Panc1 (cell line): ENCODE measurements at regions not wholly inside any gene's neighbourhood (a gene's known extent, or its start where the extent isn't known, plus 50 kb on each side); places are given as distances from the start of the nearest gene placed in this dataset.
"Not testable (repeated sequence)": the region's sequence is repeated elsewhere in the genome, so short reads cannot be mapped to it uniquely, and the experiment has no call there.

Source experiments
- ATAC-seq: fragments of 200-7000 bp; cut with Tn5 transposase; 2 replicates; pipeline ENCODE4 v1.9.1; 2020; ENCODE audit warnings: mild to moderate bottlenecking, moderate library complexity
- BruUV-seq: library from RNA; stranded (reverse); fragments of 400-500 nt; replicated peaks from 2 replicates; lab custom pipeline; 2021; lab: Mats Ljungman, UMichigan
- CTCF ChIA-PET: fragments of 300-600 bp; sonication (Branson Sonifier 250); formaldehyde crosslinking; loops from one replicate; lab custom pipeline; 2022; ENCODE audit warnings: antibody characterized with exemption; lab: Charles Lee
- POLR2A ChIA-PET: fragments of 300-600 bp; sonication (Branson Sonifier 250); formaldehyde crosslinking; loops from one replicate; lab custom pipeline; 2022; ENCODE audit warnings: antibody characterized with exemption; lab: Charles Lee
- DNase-seq: peaks from one replicate; pipeline ENCODE4 v3.0.0-alpha.2; 2010; ENCODE audit warnings: low read depth, low spot score
- H3K27ac ChIP-seq: 2 replicates; pipeline ENCODE4 v1.5.1; 2011; ENCODE audit warnings: mild to moderate bottlenecking, low read length, inconsistent platforms
- H3K27me3 ChIP-seq: fragments of 200-500 bp; sonication (Bioruptor generic); 2 replicates; pipeline ENCODE4 v1.6.0; 2014; ENCODE audit warnings: low read length, inconsistent platforms; ENCODE audit not compliant: control insufficient read depth, insufficient read depth
- H3K36me3 ChIP-seq: fragments of 200-500 bp; sonication (Bioruptor generic); 2 replicates; pipeline ENCODE4 v1.5.1; 2014; ENCODE audit warnings: inconsistent platforms, mild to moderate bottlenecking, low read length, moderate library complexity; ENCODE audit not compliant: control insufficient read depth, insufficient read depth
- H3K4me1 ChIP-seq: 2 replicates; pipeline ENCODE4 v1.5.1; 2011; ENCODE audit warnings: inconsistent platforms, mild to moderate bottlenecking, low read length, moderate library complexity; ENCODE audit not compliant: control insufficient read depth, insufficient read depth
- H3K4me3 ChIP-seq, 2 experiments: 2 replicates each; pipeline ENCODE4 v1.5.1; 2011 to 2012; ENCODE audit warnings: low read depth in 2 of 2, low read length in 2 of 2, mild to moderate bottlenecking in 2 of 2, inconsistent platforms in 1 of 2, moderate library complexity in 1 of 2
- H3K9me3 ChIP-seq: fragments of 200-500 bp; sonication (Bioruptor generic); 2 replicates; pipeline ENCODE4 v1.5.1; 2014; ENCODE audit warnings: low read depth, mild to moderate bottlenecking, inconsistent platforms, low read length, moderate library complexity; ENCODE audit not compliant: control insufficient read depth, insufficient read depth
- CTCF ChIP-seq: fragments of 450-650 bp; IDR thresholded peaks from 2 replicates; pipeline ENCODE4 v1.5.1; 2017; ENCODE audit warnings: mild to moderate bottlenecking
- POLR2AphosphoS5 ChIP-seq: IDR thresholded peaks from 2 replicates; pipeline ENCODE4 v1.6.1; 2012; ENCODE audit warnings: mild to moderate bottlenecking, low read depth, low read length, moderate library complexity
- REST ChIP-seq, 2 experiments: IDR thresholded peaks; 2 replicates each; pipeline ENCODE4 v1.6.1; 2011 to 2012; ENCODE audit warnings: low read depth in 2 of 2, control low read depth in 1 of 2, low read length in 1 of 2, mild to moderate bottlenecking in 1 of 2, moderate library complexity in 1 of 2; ENCODE audit not compliant: insufficient read depth in 1 of 2
- SIN3A ChIP-seq: IDR thresholded peaks from 2 replicates; pipeline ENCODE4 v1.6.1; 2012; ENCODE audit warnings: low read depth, mild to moderate bottlenecking, low read length, moderate library complexity, borderline replicate concordance; ENCODE audit not compliant: insufficient read depth
- TCF7L2 ChIP-seq: IDR thresholded peaks from 2 replicates; pipeline ENCODE4 v1.6.1; 2011; ENCODE audit warnings: mild to moderate bottlenecking, low read depth, low read length, inconsistent platforms
- in situ Hi-C: cut with HindIII; loops from 2 replicates; pipeline ENCODE4 v1.10.0; 2016; ENCODE audit warnings: low sequenced_read_pairs, low pct_unique_long_range_greater_than_20kb
- intact Hi-C: fragments of 100-400 bp; cut with micrococcal nuclease; formaldehyde crosslinking; loops from one replicate; pipeline ENCODE4 v1.10.0; 2022; ENCODE audit not compliant: unreplicated experiment

GRCh38 chr1:182301026-182301436, 90.6 kb downstream of the GLUL start:
- DNase-seq (no peak), ATAC-seq (no peak)
- Histone ChIP-seq H3K4me1 (no peaks in the 10 kb centered on the region), H3K27me3 (no peaks in the 10 kb centered on the region; the same call in 1 of the 2 replicates), H3K36me3 (no peaks in the 10 kb centered on the region), H3K9me3 (no peaks in the 10 kb centered on the region), H3K4me3 (no peak overlapping the region), H3K27ac (no peak overlapping the region)
- intact Hi-C loops, result no loop called here
- in situ Hi-C loops, result no loop called here
- BruUV-seq, result no TSS peak
- no peak for TF ChIP-seq SIN3A
- no peak for TF ChIP-seq TCF7L2
- TF ChIP-seq REST (IDR thresholded peaks at IDR 0.05; ENCODE audit: insufficient read depth in 1 of 2, low read depth in 2 of 2, low read length in 1 of 2), result no peak
- no peak for TF ChIP-seq POLR2AphosphoS5
- no peak for TF ChIP-seq CTCF
- CTCF ChIA-PET, result no interaction called here
- POLR2A ChIA-PET, result no interaction called here

GRCh38 chr1:182299728-182300616, 91.6 kb downstream of the GLUL start:
- CTCF ChIA-PET, result no interaction called here
- H3K27ac ChIP-seq, result no peak overlapping the region
- H3K4me1 ChIP-seq, result no peaks in the 10 kb centered on the region
- ATAC-seq (no peak), DNase-seq (no peak)
- no peaks in the 10 kb centered on the region for H3K9me3 ChIP-seq
- no peaks in the 10 kb centered on the region for H3K36me3 ChIP-seq
- intact Hi-C loops, result no loop called here
- BruUV-seq, result no TSS peak
- in situ Hi-C loops, result no loop called here
- H3K4me3 ChIP-seq, result no peak overlapping the region
- H3K27me3 ChIP-seq, result no peaks in the 10 kb centered on the region; the same call in 1 of the 2 replicates
- no peak for TF ChIP-seq TCF7L2
- no peak for TF ChIP-seq CTCF
- TF ChIP-seq SIN3A, result no peak
- no peak for TF ChIP-seq POLR2AphosphoS5
- no peak for TF ChIP-seq REST (IDR thresholded peaks at IDR 0.05; ENCODE audit: insufficient read depth in 1 of 2, low read depth in 2 of 2, low read length in 1 of 2)
- POLR2A ChIA-PET, result no interaction called here

GRCh38 chr1:182299054-182299727, 92.4 kb downstream of the GLUL start:
- H3K27ac ChIP-seq, in situ Hi-C loops, H3K36me3 ChIP-seq, CTCF ChIA-PET, BruUV-seq, H3K9me3 ChIP-seq, POLR2A ChIA-PET, ATAC-seq, H3K27me3 ChIP-seq, H3K4me3 ChIP-seq, H3K4me1 ChIP-seq, DNase-seq, intact Hi-C loops: not testable (repeated sequence)
